OCI-LY3 (cell line): ENCODE measurements at regions not wholly inside any gene's neighbourhood (a gene's known extent, or its start where the extent isn't known, plus 50 kb on each side); places are given as distances from the start of the nearest gene placed in this dataset.

ENCODE experiments used
- H2AFZ ChIP-seq: fragments of 200-600, 300-600 bp; shearing (Covaris generic); 2 replicates; pipeline ENCODE4 v1.6.0; 2014; ENCODE audit warnings: antibody characterized with exemption, low read depth, low read length
- H3K27ac ChIP-seq: fragments of 200-600, 300-600 bp; sonication (generic); 2 replicates; pipeline ENCODE4 v1.5.1; 2014; ENCODE audit warnings: mild to moderate bottlenecking, low read length, moderate library complexity, mixed read lengths
- H3K27me3 ChIP-seq: fragments of 200-600, 300-600 bp; sonication (generic); 2 replicates; pipeline ENCODE4 v1.6.1; 2014; ENCODE audit warnings: low read depth, low read length, mixed read lengths
- H3K36me3 ChIP-seq: fragments of 200-600, 300-600 bp; sonication (generic); replicated peaks from 2 replicates; pipeline ENCODE3; 2014; ENCODE audit warnings: low read depth, low read length, mixed read lengths
- H3K4me1 ChIP-seq: fragments of 300-600, 200-600 bp; sonication (generic); 2 replicates; pipeline ENCODE4 v1.6.1; 2014; ENCODE audit warnings: low read length, mixed read lengths
- H3K4me2 ChIP-seq: fragments of 200-600, 300-600 bp; sonication (generic); 2 replicates; pipeline ENCODE4 v1.6.1; 2014; ENCODE audit warnings: low read length, mixed read lengths
- H3K4me3 ChIP-seq: fragments of 300-600, 200-600 bp; sonication (generic); 2 replicates; pipeline ENCODE4 v1.5.1; 2014; ENCODE audit warnings: antibody characterized with exemption, mild to moderate bottlenecking, low read length, moderate library complexity
- H3K79me2 ChIP-seq: fragments of 300-600, 200-600 bp; shearing (Covaris generic); 2 replicates; pipeline ENCODE4 v1.6.1; 2014; ENCODE audit warnings: mild to moderate bottlenecking, low read length, mixed read lengths
- H3K9ac ChIP-seq: fragments of 300-600, 200-600 bp; shearing (Covaris generic); 2 replicates; pipeline ENCODE4 v1.6.0; 2014; ENCODE audit warnings: mild to moderate bottlenecking, low read length, moderate library complexity
- H3K9me3 ChIP-seq: fragments of 200-600, 300-600 bp; shearing (Covaris generic); 2 replicates; pipeline ENCODE4 v1.6.1; 2014; ENCODE audit warnings: low read length, mixed read lengths; ENCODE audit not compliant: insufficient read depth
- H4K20me1 ChIP-seq: fragments of 200-600, 300-600 bp; sonication (generic); 2 replicates; pipeline ENCODE4 v1.6.1; 2016; ENCODE audit warnings: low read length, mixed read lengths; ENCODE audit not compliant: insufficient read depth
- CTCF ChIP-seq: fragments of 200-600, 300-600 bp; sonication (generic); IDR thresholded peaks from 2 replicates; pipeline ENCODE4 v1.5.1; 2014; ENCODE audit warnings: antibody characterized with exemption, low read length, low read depth
- EZH2phosphoT487 ChIP-seq: fragments of 200-600 bp; shearing (Covaris generic); IDR thresholded peaks from 2 replicates; pipeline ENCODE4 v1.6.1; 2018; ENCODE audit warnings: antibody characterized with exemption, mixed run types, low read depth

DNA sequence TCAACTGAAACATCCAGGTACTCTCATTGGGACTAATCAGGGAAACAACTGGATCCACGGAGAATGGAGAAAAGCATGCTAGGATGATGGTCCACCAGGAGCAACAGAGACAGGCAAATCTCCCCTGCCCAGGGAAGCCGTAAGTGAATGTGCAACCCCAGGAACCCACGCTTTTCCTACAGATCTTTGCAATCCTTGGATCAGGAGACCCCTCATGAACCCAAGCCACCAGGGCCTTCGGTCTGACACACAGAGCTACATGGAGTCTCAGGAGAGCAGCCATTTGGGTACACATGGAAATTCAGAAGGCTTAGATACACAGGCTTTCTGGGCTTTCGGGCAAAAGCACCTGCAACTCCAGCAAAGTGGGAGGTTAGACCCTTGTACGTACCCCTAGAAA, 122.1 kb upstream of the PTCHD4 start:
- no peak overlapping the region for H3K27ac ChIP-seq
- peak overlapping the region; percentile 63; the same call in 1 of the 2 replicates for H2AFZ ChIP-seq
- no peak for TF ChIP-seq EZH2phosphoT487
- TF ChIP-seq CTCF, result no peak
- H4K20me1 ChIP-seq, result no peaks in the 10 kb centered on the region
- H3K36me3 ChIP-seq, result no peaks in the 10 kb centered on the region
- no peak overlapping the region for H3K9ac ChIP-seq
- no peak overlapping the region for H3K4me2 ChIP-seq
- peaks cover 4% of the 10 kb centered on the region; the same call in 1 of the 2 replicates for H3K9me3 ChIP-seq
- H3K79me2 ChIP-seq, result no peaks in the 10 kb centered on the region
- H3K4me3 ChIP-seq, result no peak overlapping the region
- H3K27me3 ChIP-seq, result no peaks in the 10 kb centered on the region
- H3K4me1 ChIP-seq, result no peaks in the 10 kb centered on the region

GRCh38 chr6:48229841-48230240, 118.8 kb upstream of the PTCHD4 start:
- no peaks in the 10 kb centered on the region for H3K4me1 ChIP-seq
- H3K9me3 ChIP-seq, result no peaks in the 10 kb centered on the region
- no peak overlapping the region for H3K9ac ChIP-seq
- no peak overlapping the region for H3K4me2 ChIP-seq
- no peaks in the 10 kb centered on the region for H3K27me3 ChIP-seq
- TF ChIP-seq EZH2phosphoT487, result no peak
- no peak for TF ChIP-seq CTCF
- H2AFZ ChIP-seq, result no peak overlapping the region
- no peak overlapping the region for H3K4me3 ChIP-seq
- no peaks in the 10 kb centered on the region for H3K79me2 ChIP-seq
- no peak overlapping the region for H3K27ac ChIP-seq
- H4K20me1 ChIP-seq, result no peaks in the 10 kb centered on the region
- H3K36me3 ChIP-seq, result no peaks in the 10 kb centered on the region

- Histone ChIP-seq H3K9ac (no peak overlapping the region), H3K4me3 (no peak overlapping the region), H3K27me3 (no peaks in the 10 kb centered on the region), H3K9me3 (no peaks in the 10 kb centered on the region), H3K4me2 (no peak overlapping the region), H3K4me1 (no peaks in the 10 kb centered on the region), H4K20me1 (no peaks in the 10 kb centered on the region), H3K36me3 (no peaks in the 10 kb centered on the region), H3K27ac (no peak overlapping the region), H3K79me2 (no peaks in the 10 kb centered on the region), H2AFZ (no peak overlapping the region)
- TF ChIP-seq CTCF, result no peak
- TF ChIP-seq EZH2phosphoT487, result no peak
Measured at GRCh38 chr6:48222241-48222640, 111.2 kb upstream of the PTCHD4 start.

DNA sequence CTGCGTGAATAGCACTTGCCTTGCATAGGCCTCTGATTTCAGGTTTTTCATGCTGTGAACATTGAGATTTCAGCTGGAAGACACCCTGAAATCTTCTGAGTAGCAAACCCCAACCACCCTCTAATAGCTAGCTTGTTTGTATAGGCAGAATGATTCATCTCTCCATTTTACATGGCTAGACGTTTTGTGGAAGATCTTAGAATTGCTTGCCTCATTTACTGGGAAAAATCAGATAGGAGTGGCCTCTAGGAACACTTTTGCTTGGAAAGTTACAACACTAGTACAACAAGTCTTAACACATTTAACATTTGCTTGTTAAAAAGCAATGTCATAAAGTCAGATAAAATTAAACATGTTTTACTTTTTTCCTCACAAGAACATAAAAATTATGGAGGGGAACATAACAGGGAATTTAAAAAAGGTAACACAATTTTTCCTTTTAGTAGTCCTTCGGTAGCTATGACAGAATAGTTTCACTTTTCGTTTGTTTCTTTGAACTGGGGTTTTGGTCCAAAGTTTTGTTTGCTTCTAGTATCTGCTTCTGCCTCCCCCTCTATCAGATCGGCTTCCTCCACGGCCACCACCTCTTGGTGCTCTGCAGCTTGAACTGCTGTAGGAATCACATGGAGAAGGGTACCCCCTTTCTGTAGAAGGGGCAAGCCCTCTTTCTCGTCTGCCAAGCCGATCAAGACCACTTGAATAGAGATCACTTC, 102.2 kb upstream of the PTCHD4 start:
- Histone ChIP-seq H3K36me3 (no peaks in the 10 kb centered on the region), H2AFZ (peak overlapping the region; percentile 28; the same call in 1 of the 2 replicates), H3K27me3 (no peaks in the 10 kb centered on the region), H3K27ac (no peak overlapping the region), H3K79me2 (no peaks in the 10 kb centered on the region), H3K4me1 (no peaks in the 10 kb centered on the region; the same call in 1 of the 2 replicates), H3K9me3 (no peaks in the 10 kb centered on the region), H3K4me2 (no peak overlapping the region), H3K4me3 (no peak overlapping the region), H4K20me1 (no peaks in the 10 kb centered on the region), H3K9ac (no peak overlapping the region)
- TF ChIP-seq CTCF (no peak), EZH2phosphoT487 (no peak)
